H9 (cell line): ENCODE measurements at regions not wholly inside any gene's neighbourhood (a gene's known extent, or its start where the extent isn't known, plus 50 kb on each side); places are given as distances from the start of the nearest gene placed in this dataset.

Experiments used
- DNase-seq: peaks from one replicate; pipeline ENCODE4 v3.0.0-alpha.2; 2017
- H2AFZ ChIP-seq: one replicate; pipeline ENCODE4 v1.6.1; 2013; ENCODE audit warnings: mild to moderate bottlenecking, low read length, control low read depth, moderate library complexity
- H2AK5ac ChIP-seq: 2 replicates; pipeline ENCODE4 v1.6.1; 2013; ENCODE audit warnings: low read length, control low read depth, mixed read lengths; ENCODE audit not compliant: insufficient read length
- H2BK120ac ChIP-seq: one replicate; pipeline ENCODE4 v1.6.1; 2013; ENCODE audit warnings: low read depth, mild to moderate bottlenecking, low read length, control low read depth, inconsistent platforms; ENCODE audit not compliant: poor library complexity, severe bottlenecking
- H2BK12ac ChIP-seq: 2 replicates; pipeline ENCODE4 v1.6.1; 2013; ENCODE audit warnings: low read length, control low read depth, mixed read lengths, low read depth; ENCODE audit not compliant: insufficient read length
- H2BK15ac ChIP-seq: 2 replicates; pipeline ENCODE4 v1.6.1; 2013; ENCODE audit warnings: low read depth, low read length, control low read depth
- H2BK20ac ChIP-seq: one replicate; pipeline ENCODE4 v1.6.1; 2013; ENCODE audit warnings: low read depth, mild to moderate bottlenecking, low read length, control low read depth, inconsistent platforms; ENCODE audit not compliant: poor library complexity, severe bottlenecking
- H2BK5ac ChIP-seq: 2 replicates; pipeline ENCODE4 v1.6.1; 2013; ENCODE audit warnings: low read length, control low read depth, mixed read lengths; ENCODE audit not compliant: insufficient read length
- H3K14ac ChIP-seq: 2 replicates; pipeline ENCODE4 v1.6.1; 2013; ENCODE audit warnings: low read length, control low read depth; ENCODE audit not compliant: insufficient read depth
- H3K18ac ChIP-seq: 2 replicates; pipeline ENCODE4 v1.6.1; 2013; ENCODE audit warnings: low read depth, mild to moderate bottlenecking, mixed read lengths, low read length, control low read depth; ENCODE audit not compliant: insufficient read length
- H3K23ac ChIP-seq: 2 replicates; pipeline ENCODE4 v1.6.1; 2013; ENCODE audit warnings: low read length, control low read depth, mixed read lengths, low read depth; ENCODE audit not compliant: insufficient read length
- H3K23me2 ChIP-seq: 2 replicates; pipeline ENCODE4 v1.6.1; 2013; ENCODE audit warnings: low read depth, mild to moderate bottlenecking, mixed read lengths, low read length, control low read depth; ENCODE audit not compliant: insufficient read length, poor library complexity, severe bottlenecking
- H3K27ac ChIP-seq: 2 replicates; pipeline ENCODE4 v1.5.1; 2013; ENCODE audit warnings: low read length, control low read depth, mixed read lengths, low read depth; ENCODE audit not compliant: insufficient read length
- H3K27me3 ChIP-seq: 2 replicates; pipeline ENCODE4 v1.6.1; 2013; ENCODE audit warnings: low read length, control low read depth, inconsistent platforms; ENCODE audit not compliant: insufficient read depth
- H3K4ac ChIP-seq: 2 replicates; pipeline ENCODE4 v1.6.1; 2013; ENCODE audit warnings: low read depth, mild to moderate bottlenecking, control low read depth, inconsistent platforms, low read length, moderate library complexity
- H3K4me1 ChIP-seq: 2 replicates; pipeline ENCODE4 v1.6.1; 2013; ENCODE audit warnings: low read length, control low read depth, inconsistent platforms; ENCODE audit not compliant: insufficient read depth
- H3K4me2 ChIP-seq: 2 replicates; pipeline ENCODE4 v1.6.1; 2013; ENCODE audit warnings: low read length, control low read depth, mixed read lengths; ENCODE audit not compliant: insufficient read length, insufficient read depth
- H3K56ac ChIP-seq: 2 replicates; pipeline ENCODE4 v1.6.1; 2013; ENCODE audit warnings: low read depth, mild to moderate bottlenecking, mixed read lengths, low read length, control low read depth; ENCODE audit not compliant: insufficient read length
- H3K79me1 ChIP-seq: 2 replicates; pipeline ENCODE4 v1.6.1; 2013; ENCODE audit warnings: low read depth, mild to moderate bottlenecking, moderate library complexity, low read length, control low read depth, inconsistent platforms; ENCODE audit not compliant: insufficient read depth, poor library complexity, severe bottlenecking
- H3K79me2 ChIP-seq: 2 replicates; pipeline ENCODE4 v1.6.1; 2013; ENCODE audit warnings: low read length, control low read depth, inconsistent platforms; ENCODE audit not compliant: insufficient read depth
- H3K9ac ChIP-seq: 2 replicates; pipeline ENCODE4 v1.6.1; 2013; ENCODE audit warnings: low read length, control low read depth, mixed read lengths; ENCODE audit not compliant: insufficient read length; ENCODE audit errors: extremely low read depth
- H3K9me3 ChIP-seq: one replicate; pipeline ENCODE4 v1.6.1; 2013; ENCODE audit warnings: low read depth, low read length, inconsistent platforms; ENCODE audit not compliant: control insufficient read depth
- H3T11ph ChIP-seq: one replicate; pipeline ENCODE4 v1.6.1; 2013; ENCODE audit warnings: mild to moderate bottlenecking, low read length, control low read depth, inconsistent platforms
- H4K20me1 ChIP-seq: one replicate; pipeline ENCODE4 v1.6.1; 2013; ENCODE audit not compliant: control insufficient read depth, insufficient read length, insufficient read depth
- H4K5ac ChIP-seq: 2 replicates; pipeline ENCODE4 v1.6.1; 2013; ENCODE audit warnings: low read depth, mild to moderate bottlenecking, mixed read lengths, low read length, control low read depth; ENCODE audit not compliant: insufficient read length
- H4K8ac ChIP-seq: replicated peaks from 2 replicates; pipeline ENCODE4 v1.6.1; 2013; ENCODE audit warnings: low read length, control low read depth, mixed read lengths, low read depth; ENCODE audit not compliant: insufficient read length
- H4K91ac ChIP-seq: 2 replicates; pipeline ENCODE4 v1.6.1; 2013; ENCODE audit warnings: low read depth, mild to moderate bottlenecking, moderate library complexity, mixed read lengths, low read length, control low read depth; ENCODE audit not compliant: insufficient read length
- H3K27ac Mint-ChIP-seq, 3 experiments: 2 replicates in 2 of 3; 3 replicates in 1 of 3; pipeline ENCODE4 v1.8.0; 2020 to 2021; ENCODE audit warnings: mixed read lengths in 3 of 3, mild to moderate bottlenecking in 1 of 3, moderate library complexity in 1 of 3
- H3K27me3 Mint-ChIP-seq: 2 replicates; pipeline ENCODE4 v1.8.0; 2021; ENCODE audit warnings: low read depth, mild to moderate bottlenecking, moderate library complexity, mixed read lengths
- H3K36me3 Mint-ChIP-seq, 3 experiments: 2 replicates in 2 of 3; 3 replicates in 1 of 3; pipeline ENCODE4 v1.8.0; 2020 to 2021; ENCODE audit warnings: low read depth in 3 of 3, mixed read lengths in 3 of 3; ENCODE audit not compliant: insufficient read depth in 1 of 3
- H3K4me1 Mint-ChIP-seq, 2 experiments: 2 replicates each; pipeline ENCODE4 v1.8.0; 2020; ENCODE audit warnings: mixed read lengths in 2 of 2
- H3K4me3 Mint-ChIP-seq, 2 experiments: 2 replicates in 1 of 2; 3 replicates in 1 of 2; pipeline ENCODE4 v1.8.0; 2020 to 2021; ENCODE audit warnings: mild to moderate bottlenecking in 2 of 2, mixed read lengths in 2 of 2, moderate library complexity in 1 of 2
- H3K9me3 Mint-ChIP-seq, 2 experiments: 2 replicates in 1 of 2; 3 replicates in 1 of 2; pipeline ENCODE4 v1.8.0; 2020; ENCODE audit warnings: mild to moderate bottlenecking in 2 of 2, mixed read lengths in 2 of 2, moderate library complexity in 1 of 2
- CTCF ChIP-seq: fragments of 200-600 bp; sonication (generic); conservative IDR thresholded peaks from 3 replicates; pipeline ENCODE4 v1.8.0; 2021; ENCODE audit warnings: antibody characterized with exemption, mild to moderate bottlenecking
- WGBS: extraction: QIAGEN DNeasy Blood & Tissue Kit; methylation state at CpG from one replicate; pipeline ENCODE4 v1.1.7; 2013; ENCODE audit warnings: missing lambda C conversion rate, low lambda C conversion rate, mixed read lengths; ENCODE audit not compliant: insufficient read length; ENCODE audit errors: extremely low coverage; 5-methylcytosine and 5-hydroxymethylcytosine counted together

- DNase-seq, result no peak
- peaks cover 5 to 10% of the 10 kb centered on the region in 2 experiments; a peak in 4 of 5 replicates for H3K9me3 Mint-ChIP-seq
- H3K4ac ChIP-seq, result no peak overlapping the region
- H4K20me1 ChIP-seq, result no peaks in the 10 kb centered on the region
- H3K27ac ChIP-seq, result no peak overlapping the region
- H2BK20ac ChIP-seq, result no peak overlapping the region
- H3K36me3 Mint-ChIP-seq, result peaks cover 0 to 8% (median 2%) of the 10 kb centered on the region in 3 experiments; a peak in 2 of 7 replicates
- H3K23ac ChIP-seq, result no peak overlapping the region
- no peak overlapping the region for H3T11ph ChIP-seq
- H3K79me2 ChIP-seq, result no peaks in the 10 kb centered on the region
- H3K27me3 Mint-ChIP-seq, result peaks cover 10% of the 10 kb centered on the region
- H3K79me1 ChIP-seq, result no peaks in the 10 kb centered on the region
- no peak overlapping the region for H2BK120ac ChIP-seq
- no peak overlapping the region for H3K27ac Mint-ChIP-seq
- no peak overlapping the region for H2AFZ ChIP-seq
- H4K91ac ChIP-seq, result no peak overlapping the region
- no peak overlapping the region for H3K4me2 ChIP-seq
- H2BK5ac ChIP-seq, result no peak overlapping the region
- H3K9ac ChIP-seq, result no peak overlapping the region
- no peak overlapping the region for H4K5ac ChIP-seq
- no peaks in the 10 kb centered on the region for H3K27me3 ChIP-seq
- no peak overlapping the region for H3K14ac ChIP-seq
- H2BK12ac ChIP-seq, result no peak overlapping the region
- no peak for TF ChIP-seq CTCF
- no peaks in the 10 kb centered on the region for H3K9me3 ChIP-seq
- H2BK15ac ChIP-seq, result no peak overlapping the region
- WGBS, result no CpG with 5 or more reads among the region's 6 CpGs
- H3K18ac ChIP-seq, result no peak overlapping the region
- no peaks in the 10 kb centered on the region for H3K23me2 ChIP-seq
- H2AK5ac ChIP-seq, result no peak overlapping the region
- peaks cover 10 to 26% of the 10 kb centered on the region in 2 experiments for H3K4me1 Mint-ChIP-seq
- no peak overlapping the region for H3K4me3 Mint-ChIP-seq
- no peak overlapping the region for H3K56ac ChIP-seq
- no peaks in the 10 kb centered on the region for H3K4me1 ChIP-seq
- H4K8ac ChIP-seq, result no peak overlapping the region
Observed at GRCh38 chr14:104384776-104385071, 194.8 kb upstream of the C14orf180 start.
